Neural cell (in vitro differentiated cells): ENCODE measurements at regions not wholly inside any gene's neighbourhood (a gene's known extent, or its start where the extent isn't known, plus 50 kb on each side); places are given as distances from the start of the nearest gene placed in this dataset.

Source experiments
- EZH2 ChIP-seq: fragments of 200-600, 300-800 bp; shearing (Covaris generic), sonication (generic); IDR thresholded peaks from 2 replicates; pipeline ENCODE4 v1.6.1; 2014; ENCODE audit warnings: antibody characterized with exemption, low read length, borderline replicate concordance, mild to moderate bottlenecking; ENCODE audit not compliant: insufficient read depth, poor library complexity, severe bottlenecking
- REST ChIP-seq: IDR thresholded peaks from 2 replicates; pipeline ENCODE4 v1.6.1; 2012; ENCODE audit warnings: borderline replicate concordance

- TF ChIP-seq EZH2 (no peak), REST (no peak)
Measured at GRCh38 chr20:12435268-12435667, 517.6 kb downstream of the BTBD3 start.
